ENCODE measurements at regions not wholly inside any gene's neighbourhood (a gene's known extent, or its start where the extent isn't known, plus 50 kb on each side); places are given as distances from the start of the nearest gene placed in this dataset.

DNA sequence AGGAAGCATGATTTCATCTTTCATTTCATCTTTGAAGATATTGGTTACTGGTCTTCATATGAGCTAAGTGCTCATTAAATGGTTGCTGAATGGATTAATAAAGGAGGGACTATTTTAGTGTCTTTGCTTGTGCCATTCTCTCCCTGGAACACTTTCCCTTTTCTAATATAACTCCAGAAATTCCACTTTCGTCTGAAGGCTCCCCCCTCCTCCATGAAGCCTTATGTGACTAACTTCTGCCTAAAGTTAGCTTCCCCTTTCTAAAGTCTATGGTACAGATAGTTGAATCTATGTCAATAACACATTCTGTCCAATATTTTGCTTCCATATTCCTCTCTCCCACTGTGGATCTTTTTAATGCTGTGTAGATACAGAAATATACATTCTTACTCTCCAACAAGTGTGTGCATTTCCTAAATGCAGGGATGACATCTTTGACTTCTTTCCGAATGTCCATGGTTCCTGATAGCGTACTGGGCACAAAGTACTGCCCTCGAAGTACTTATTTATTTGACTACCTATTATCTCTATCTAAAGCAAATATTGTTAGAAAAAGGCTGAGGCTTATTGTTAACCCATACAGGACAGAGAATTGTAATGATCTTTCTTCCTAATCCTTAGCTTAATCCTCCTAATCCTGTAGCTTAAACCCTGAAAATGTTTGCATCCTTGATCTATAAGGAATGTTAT lies 84.7 kb upstream of the ELOVL5 start:
- Histone ChIP-seq H2BK15ac (ENCODE audit: low read depth, low read length) (no peak overlapping the region), H3K27ac (ENCODE audit: insufficient read depth, low read length) (no peak overlapping the region), H3K4me2 (ENCODE audit: low read depth, low read length) (no peak overlapping the region), H4K5ac (ENCODE audit: low read depth, low read length) (no peak overlapping the region), H3K4ac (ENCODE audit: low read depth, low read length) (no peak overlapping the region), H4K8ac (ENCODE audit: low read depth in 2 of 2, low read length in 2 of 2) (no peak overlapping the region), H3K23ac (ENCODE audit: low read depth, low read length) (no peak overlapping the region), H2AK9ac (replicated peaks; ENCODE audit: low read depth, low read length, poor library complexity) (no peak overlapping the region), H2BK20ac (ENCODE audit: low read depth, low read length) (no peak overlapping the region), H3K36me3 (ENCODE audit: control insufficient read depth, insufficient read depth, low read length) (no peaks in the 10 kb centered on the region), H3K27me3 (ENCODE audit: control insufficient read depth, insufficient read depth, low read length) (no peaks in the 10 kb centered on the region; the same call in 1 of the 2 replicates), H3K18ac (ENCODE audit: low read depth, low read length) (peak overlapping the region; percentile 56), H3K14ac (replicated peaks; ENCODE audit: low read depth, low read length) (no peak overlapping the region), H3K79me1 (ENCODE audit: low read depth in 1 of 2, low read length in 2 of 2) (no peaks in the 10 kb centered on the region), H4K20me1 (ENCODE audit: insufficient read depth, low read length) (no peaks in the 10 kb centered on the region), H3K9me1 (ENCODE audit: insufficient read depth, low read length) (no peaks in the 10 kb centered on the region), H3K9ac (ENCODE audit: low read depth, low read length) (no peak overlapping the region), H3K4me1 (ENCODE audit: control insufficient read depth, insufficient read depth, low read length) (peaks cover 6% of the 10 kb centered on the region), H3K9me3 (ENCODE audit: control insufficient read depth, insufficient read depth, low read length) (no peaks in the 10 kb centered on the region), H2AFZ (replicated peaks; ENCODE audit: low read length, poor library complexity) (no peak overlapping the region), H4K91ac (ENCODE audit: insufficient read depth, low read depth, low read length) (no peak overlapping the region), H2BK120ac (ENCODE audit: low read depth, low read length) (no peak overlapping the region), H3K4me3 (ENCODE audit: insufficient read depth, low read depth, low read length) (no peak overlapping the region), H2AK5ac (ENCODE audit: low read depth, low read length) (no peak overlapping the region), H2BK5ac (ENCODE audit: low read depth, low read length, poor library complexity, severe bottlenecking) (no peak overlapping the region), H3K56ac (ENCODE audit: extremely low read depth, insufficient read depth, low read length) (no peak overlapping the region)
- in situ Hi-C loops (cut with MboI; ENCODE audit: low sequenced_read_pairs) (no loop called here), dilution Hi-C loops (cut with HindIII; ENCODE audit: low sequenced_read_pairs, unreplicated experiment) (no loop called here), intact Hi-C loops (cut with micrococcal nuclease) (loop anchor here (10.0 kb wide), 1 partner anchor 149 kb away; no protein-coding TSS in a partner anchor)
- ATAC-seq (ENCODE audit: low read depth) (no peak), DNase-seq (no peak)
- no CpG with 5 or more reads among the region's 4 CpGs for WGBS, 2 experiments (ENCODE audit: extremely low coverage in 2 of 2, insufficient read length in 1 of 2)
- ChIA-PET CTCF (interaction anchor here (0.6 to 1.5 kb wide), 5 partner anchors 22 to 262 kb away, joined by 3 to 5 read pairs (median 4); no protein-coding TSS in a partner anchor), POLR2A (ENCODE audit: unreplicated experiment) (no interaction called here)
- TF ChIP-seq, protein P1, sequence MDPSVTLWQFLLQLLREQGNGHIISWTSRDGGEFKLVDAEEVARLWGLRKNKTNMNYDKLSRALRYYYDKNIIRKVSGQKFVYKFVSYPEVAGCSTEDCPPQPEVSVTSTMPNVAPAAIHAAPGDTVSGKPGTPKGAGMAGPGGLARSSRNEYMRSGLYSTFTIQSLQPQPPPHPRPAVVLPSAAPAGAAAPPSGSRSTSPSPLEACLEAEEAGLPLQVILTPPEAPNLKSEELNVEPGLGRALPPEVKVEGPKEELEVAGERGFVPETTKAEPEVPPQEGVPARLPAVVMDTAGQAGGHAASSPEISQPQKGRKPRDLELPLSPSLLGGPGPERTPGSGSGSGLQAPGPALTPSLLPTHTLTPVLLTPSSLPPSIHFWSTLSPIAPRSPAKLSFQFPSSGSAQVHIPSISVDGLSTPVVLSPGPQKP (IDR thresholded peaks at IDR 0.05; ENCODE audit: borderline replicate concordance, low read depth, low read length): no peak
- TF ChIP-seq, protein P2, sequence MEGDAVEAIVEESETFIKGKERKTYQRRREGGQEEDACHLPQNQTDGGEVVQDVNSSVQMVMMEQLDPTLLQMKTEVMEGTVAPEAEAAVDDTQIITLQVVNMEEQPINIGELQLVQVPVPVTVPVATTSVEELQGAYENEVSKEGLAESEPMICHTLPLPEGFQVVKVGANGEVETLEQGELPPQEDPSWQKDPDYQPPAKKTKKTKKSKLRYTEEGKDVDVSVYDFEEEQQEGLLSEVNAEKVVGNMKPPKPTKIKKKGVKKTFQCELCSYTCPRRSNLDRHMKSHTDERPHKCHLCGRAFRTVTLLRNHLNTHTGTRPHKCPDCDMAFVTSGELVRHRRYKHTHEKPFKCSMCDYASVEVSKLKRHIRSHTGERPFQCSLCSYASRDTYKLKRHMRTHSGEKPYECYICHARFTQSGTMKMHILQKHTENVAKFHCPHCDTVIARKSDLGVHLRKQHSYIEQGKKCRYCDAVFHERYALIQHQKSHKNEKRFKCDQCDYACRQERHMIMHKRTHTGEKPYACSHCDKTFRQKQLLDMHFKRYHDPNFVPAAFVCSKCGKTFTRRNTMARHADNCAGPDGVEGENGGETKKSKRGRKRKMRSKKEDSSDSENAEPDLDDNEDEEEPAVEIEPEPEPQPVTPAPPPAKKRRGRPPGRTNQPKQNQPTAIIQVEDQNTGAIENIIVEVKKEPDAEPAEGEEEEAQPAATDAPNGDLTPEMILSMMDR (conservative IDR thresholded peaks at IDR 0.05; ENCODE audit: low read depth, low read length): no peak
- no peak for TF ChIP-seq MAZ (IDR thresholded peaks at IDR 0.05; ENCODE audit: borderline replicate concordance, low read depth, low read length)
- TF ChIP-seq SMC3 (IDR thresholded peaks at IDR 0.05; ENCODE audit: low read depth, low read length): no peak
- TF ChIP-seq MAFK (IDR thresholded peaks at IDR 0.05; ENCODE audit: low read depth, low read length): no peak
- TF ChIP-seq RAD21 (IDR thresholded peaks at IDR 0.05; ENCODE audit: low read length): no peak
- TF ChIP-seq, protein P3, sequence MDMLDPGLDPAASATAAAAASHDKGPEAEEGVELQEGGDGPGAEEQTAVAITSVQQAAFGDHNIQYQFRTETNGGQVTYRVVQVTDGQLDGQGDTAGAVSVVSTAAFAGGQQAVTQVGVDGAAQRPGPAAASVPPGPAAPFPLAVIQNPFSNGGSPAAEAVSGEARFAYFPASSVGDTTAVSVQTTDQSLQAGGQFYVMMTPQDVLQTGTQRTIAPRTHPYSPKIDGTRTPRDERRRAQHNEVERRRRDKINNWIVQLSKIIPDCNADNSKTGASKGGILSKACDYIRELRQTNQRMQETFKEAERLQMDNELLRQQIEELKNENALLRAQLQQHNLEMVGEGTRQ (IDR thresholded peaks at IDR 0.05; ENCODE audit: low read depth, low read length): no peak
- no peak for TF ChIP-seq BHLHE40 (IDR thresholded peaks at IDR 0.05; ENCODE audit: low read depth, low read length)
- TF ChIP-seq CHD1 (IDR thresholded peaks at IDR 0.05; ENCODE audit: low read depth, low read length): no peak
- TF ChIP-seq RFX5 (IDR thresholded peaks at IDR 0.05; ENCODE audit: low read depth, low read length): no peak
- TF ChIP-seq MXI1 (IDR thresholded peaks at IDR 0.05; ENCODE audit: borderline replicate concordance, low read depth, low read length): no peak
- no peak for TF ChIP-seq CEBPB (IDR thresholded peaks at IDR 0.05; ENCODE audit: low read depth, low read length)
- no peak for TF ChIP-seq RCOR1 (IDR thresholded peaks at IDR 0.05; ENCODE audit: insufficient replicate concordance, low read length)
- no peak for TF ChIP-seq NFE2L2 (IDR thresholded peaks at IDR 0.05; ENCODE audit: low read depth, low read length)
- no peak for TF ChIP-seq POLR2A (IDR thresholded peaks at IDR 0.05; ENCODE audit: low read depth, low read length)
- no peak for TF ChIP-seq FOS (IDR thresholded peaks at IDR 0.05; ENCODE audit: low read depth, low read length)
- no TSS peak for BruUV-seq (replicated peaks)
